ENCODE measurements at regions not wholly inside any gene's neighbourhood (a gene's known extent, or its start where the extent isn't known, plus 50 kb on each side); places are given as distances from the start of the nearest gene placed in this dataset.
"Not testable (repeated sequence)": the region's sequence is repeated elsewhere in the genome, so short reads cannot be mapped to it uniquely, and the experiment has no call there.

DNA sequence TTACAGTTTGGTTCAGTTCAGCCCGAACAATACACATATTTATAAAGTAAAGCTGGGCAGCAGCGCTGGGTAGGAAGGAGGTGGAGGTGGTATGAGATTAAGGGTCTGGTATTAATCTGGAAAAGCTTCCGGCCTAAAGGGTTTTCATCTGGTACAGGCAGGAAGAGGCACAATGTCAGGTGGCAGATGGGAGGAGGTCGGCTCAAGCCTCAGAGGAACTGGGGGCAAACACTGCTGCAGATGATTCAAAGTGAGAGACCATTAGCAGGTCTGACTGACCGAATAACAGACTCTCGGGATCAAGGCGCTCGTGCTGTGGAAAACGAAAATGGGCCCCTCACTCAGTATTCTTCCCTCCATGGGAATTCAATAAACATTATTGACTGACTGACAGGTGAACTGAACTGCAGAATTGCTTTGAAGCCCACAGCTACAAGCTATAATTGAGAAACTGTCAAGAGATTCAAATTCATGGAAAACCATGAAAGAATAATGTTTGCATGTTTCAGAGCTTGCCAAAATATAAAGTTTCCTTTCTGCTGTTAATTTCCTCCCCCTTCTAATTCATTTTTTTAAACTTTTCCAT is 75.3 kb downstream of the TMEM167A start:
- no peak for DNase-seq

GRCh38 chr5:83000922-83001321 is 76.3 kb downstream of the TMEM167A start:
- no peak for DNase-seq

DNA sequence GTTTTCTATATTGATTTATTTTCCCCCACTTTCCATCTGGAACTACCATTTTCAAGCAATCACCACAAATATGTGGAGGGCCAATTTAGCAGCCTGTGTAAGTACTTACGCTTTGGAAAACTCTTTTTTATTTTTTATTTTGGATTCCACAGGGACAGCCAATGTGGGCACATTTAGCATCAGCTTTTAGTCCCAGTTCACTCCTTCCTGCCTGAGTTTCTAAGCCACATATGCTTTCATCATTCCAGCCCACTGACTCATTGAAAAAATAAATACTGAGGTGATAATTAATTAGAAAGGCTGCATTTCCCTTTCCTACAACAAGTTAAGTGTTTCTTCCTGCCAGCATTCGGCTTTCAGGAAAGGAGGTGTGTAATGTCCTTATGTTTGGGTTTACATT is 76.8 kb downstream of the TMEM167A start:
- no peak for DNase-seq

DNA sequence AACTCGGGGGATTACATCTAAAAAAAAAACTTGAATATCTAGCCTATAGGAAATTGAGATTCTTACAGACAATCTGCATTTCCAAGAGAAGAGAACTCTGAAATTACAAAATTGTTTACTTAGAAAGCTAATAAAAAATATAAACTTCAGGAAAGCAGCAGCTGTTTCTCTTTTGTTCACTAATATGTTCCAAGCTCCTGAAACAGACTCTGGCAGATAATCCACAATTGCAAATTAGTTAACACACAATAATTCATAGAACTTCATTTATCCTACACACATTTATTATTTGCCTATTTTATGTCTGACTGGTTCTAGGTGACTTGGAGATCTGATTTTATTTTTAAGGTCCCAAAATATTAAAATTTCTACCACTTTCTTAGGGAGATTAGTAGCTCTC is 83.8 kb downstream of the TMEM167A start:
- no peak for DNase-seq

DNA sequence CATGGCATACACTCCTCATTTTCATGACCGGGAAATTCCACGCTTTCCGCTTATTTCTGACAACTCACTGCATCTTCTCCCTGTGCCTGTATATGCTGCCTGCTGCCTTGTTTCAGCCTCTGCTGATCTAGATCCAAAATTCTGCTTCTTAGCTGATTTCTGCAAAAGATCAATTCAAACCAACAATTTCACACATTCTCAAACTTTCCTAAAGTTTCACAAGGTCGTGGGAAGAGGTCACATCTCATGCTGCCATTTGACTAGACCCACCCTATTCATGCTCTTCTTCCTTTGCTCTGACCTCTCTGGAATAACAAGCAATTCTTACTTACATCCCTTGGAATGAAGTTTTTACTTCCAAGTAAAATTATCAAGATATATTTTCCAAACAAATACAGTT is 84.5 kb downstream of the TMEM167A start:
- DNase-seq, result no peak

GRCh38 chr5:82991678-82992323 is 85.4 kb downstream of the TMEM167A start:
- no peak for DNase-seq

GRCh38 chr5:82991059-82991458 is 86.1 kb downstream of the TMEM167A start:
- DNase-seq, result no peak

- DNase-seq, result no peak
These were observed 90.0 kb downstream of the TMEM167A start for GRCh38 chr5:82987188-82987587.

GRCh38 chr5:82986404-82986803 is 90.8 kb downstream of the TMEM167A start:
- no peak for DNase-seq

- DNase-seq, result no peak
These were observed 91.4 kb downstream of the TMEM167A start for GRCh38 chr5:82985763-82986162.

- DNase-seq, result no peak
These were observed 92.1 kb downstream of the TMEM167A start for GRCh38 chr5:82984786-82985735.

GRCh38 chr5:82982846-82983245 is 94.3 kb downstream of the TMEM167A start:
- no peak for DNase-seq

DNA sequence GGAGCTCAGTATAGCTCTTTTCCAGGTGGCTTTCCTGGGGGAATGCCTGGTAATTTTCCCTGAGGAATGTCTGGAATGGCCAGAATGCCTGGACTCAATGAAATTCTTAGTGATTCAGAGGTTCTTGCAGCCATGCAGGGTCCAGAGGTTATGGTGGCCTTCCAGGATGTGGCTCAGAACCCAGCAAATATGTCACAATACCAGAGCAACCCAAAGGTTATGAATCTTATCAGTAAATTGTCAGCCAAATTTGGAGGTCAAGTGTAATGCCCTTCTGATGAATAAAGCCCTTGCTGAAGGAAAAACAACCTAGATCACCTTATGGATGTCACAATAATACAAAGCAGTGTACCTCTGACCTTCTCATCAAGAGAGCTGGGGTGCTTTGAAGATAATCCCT is 100.3 kb downstream of the TMEM167A start:
- not testable (repeated sequence) for DNase-seq

- no peak for DNase-seq
These were observed 101.4 kb downstream of the TMEM167A start for GRCh38 chr5:82975812-82976211.

GRCh38 chr5:82975396-82975795 is 101.8 kb downstream of the TMEM167A start:
- no peak for DNase-seq

DNA sequence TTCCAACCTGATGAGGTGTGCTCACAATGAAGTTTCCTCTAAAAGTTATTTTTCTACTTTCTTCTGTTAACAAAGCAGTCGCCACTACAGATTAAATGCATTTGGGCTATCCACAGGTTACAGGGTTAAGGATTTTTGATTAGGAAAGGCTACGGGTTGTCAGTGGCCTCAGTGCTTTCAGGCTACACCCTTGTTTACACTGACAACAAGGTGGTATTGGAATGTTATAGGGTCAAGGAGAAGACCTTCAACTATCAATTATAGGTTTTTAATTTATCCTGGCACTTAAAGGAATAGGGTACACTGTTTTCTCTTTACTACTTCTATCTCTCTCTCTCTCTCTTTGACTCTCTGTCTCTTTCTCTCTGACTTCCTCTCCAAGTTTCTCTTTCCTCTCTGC is 102.8 kb downstream of the TMEM167A start:
- DNase-seq, result not testable (repeated sequence)

- no peak for DNase-seq
These were observed 105.3 kb downstream of the TMEM167A start for GRCh38 chr5:82971901-82972300.

- DNase-seq, result not testable (repeated sequence)
These were observed 106.0 kb downstream of the TMEM167A start for GRCh38 chr5:82971034-82971806.

GRCh38 chr5:82969221-82969976 is 107.8 kb downstream of the TMEM167A start:
- not testable (repeated sequence) for DNase-seq

GRCh38 chr5:82967072-82967471 is 110.1 kb downstream of the TMEM167A start:
- no peak for DNase-seq

GRCh38 chr5:82959466-82959865 is 117.7 kb downstream of the TMEM167A start:
- DNase-seq, result no peak

- DNase-seq, result no peak
These were observed 120.6 kb downstream of the TMEM167A start for GRCh38 chr5:82956600-82956999.
